K562 (cell line): ENCODE measurements at regions not wholly inside any gene's neighbourhood (a gene's known extent, or its start where the extent isn't known, plus 50 kb on each side); places are given as distances from the start of the nearest gene placed in this dataset.

ENCODE experiments used
- BRCA1 ChIP-seq, 2 experiments: fragments of 450-650 bp in 1 of 2; sonication (generic) in 1 of 2; formaldehyde crosslinking in 1 of 2; IDR thresholded peaks; 2 replicates each; pipeline versions ENCODE4 v1.5.0 to v1.6.1; 2017 to 2020; ENCODE audit warnings: mild to moderate bottlenecking in 1 of 2, missing genetic modification reagents in 1 of 2
- EZH2 ChIP-seq: IDR thresholded peaks from 2 replicates; pipeline ENCODE4 v1.6.1; 2012; ENCODE audit warnings: low read depth, mild to moderate bottlenecking, inconsistent platforms, low read length, borderline replicate concordance
- GABPA ChIP-seq: fragments of 200-800 bp; sonication (Bioruptor generic); conservative IDR thresholded peaks from 2 replicates; pipeline ENCODE4 v1.6.1; 2016; ENCODE audit warnings: low read depth, missing genetic modification characterization, missing compliant biosample characterization
- HDAC3 ChIP-seq: fragments of 450-650 bp; IDR thresholded peaks from 2 replicates; pipeline ENCODE4 v1.6.1; 2018; ENCODE audit warnings: borderline replicate concordance, mild to moderate bottlenecking, moderate library complexity; ENCODE audit not compliant: partially characterized antibody
- NEUROD1 ChIP-seq: fragments of 150-350 bp; IDR thresholded peaks from 2 replicates; pipeline ENCODE4 v1.6.1; 2014; ENCODE audit warnings: borderline replicate concordance, low read length, low read depth; ENCODE audit not compliant: partially characterized antibody
- POLR2AphosphoS5 ChIP-seq: IDR thresholded peaks from 2 replicates; pipeline ENCODE4 v1.6.1; 2011; ENCODE audit warnings: mild to moderate bottlenecking, low read depth, low read length, moderate library complexity; ENCODE audit not compliant: control insufficient read depth, insufficient read depth
- RCOR1 ChIP-seq, 2 experiments: IDR thresholded peaks; 2 replicates each; pipeline ENCODE4 v1.6.1; 2012; ENCODE audit warnings: low read depth in 2 of 2, low read length in 2 of 2, borderline replicate concordance in 1 of 2, improper control_type of control experiment in 1 of 2
- RNF2 ChIP-seq: sonication (generic); IDR thresholded peaks from 2 replicates; pipeline ENCODE4 v1.6.1; 2016
- U2AF2 ChIP-seq: fragments of 200-400 bp; formaldehyde crosslinking; optimal IDR thresholded peaks from 2 replicates; pipeline ENCODE3; 2017; ENCODE audit warnings: low read depth, mild to moderate bottlenecking, low read length
- TF ChIP-seq, protein P1 (sequence below): fragments of 250-450 bp; sonication (Bioruptor Pico); IDR thresholded peaks from 2 replicates; pipeline ENCODE4 v1.8.0; 2021; ENCODE audit warnings: moderate library complexity, mild to moderate bottlenecking, inconsistent platforms
- TF ChIP-seq, protein P2 (sequence below), 3 experiments: IDR thresholded peaks in 2 of 3; conservative IDR thresholded peaks in 1 of 3; 2 replicates each; pipeline ENCODE4 v1.5.1; 2011 to 2012; ENCODE audit warnings: low read length in 3 of 3, mild to moderate bottlenecking in 3 of 3, control low read depth in 2 of 3, improper control_type of control experiment in 1 of 3, inconsistent platforms in 1 of 3, low read depth in 1 of 3, mixed read lengths in 1 of 3, moderate library complexity in 1 of 3; ENCODE audit not compliant: insufficient read depth in 2 of 3
- TF ChIP-seq, protein P3 (sequence below), 2 experiments: fragments of 450-650 bp in 1 of 2; sonication (generic) in 1 of 2; formaldehyde crosslinking; conservative IDR thresholded peaks; 2 replicates each; pipeline versions ENCODE4 v1.4.0 to v1.8.1; 2020 to 2022; ENCODE audit warnings: mild to moderate bottlenecking in 1 of 2, missing genetic modification reagents in 1 of 2
- TF ChIP-seq, protein P4 (sequence below): sonication (generic); formaldehyde crosslinking; IDR thresholded peaks from 2 replicates; pipeline ENCODE4 v1.8.0; 2022; ENCODE audit warnings: mild to moderate bottlenecking, missing genetic modification reagents
- TF ChIP-seq, protein P5 (sequence below), 2 experiments: IDR thresholded peaks; 2 replicates each; pipeline ENCODE4 v1.6.1; 2011; ENCODE audit warnings: borderline replicate concordance in 1 of 2, control low read depth in 1 of 2, low read depth in 1 of 2, low read length in 1 of 2, mild to moderate bottlenecking in 1 of 2, mixed read lengths in 1 of 2, moderate library complexity in 1 of 2; ENCODE audit not compliant: insufficient read depth in 1 of 2, insufficient read length in 1 of 2, poor library complexity in 1 of 2, severe bottlenecking in 1 of 2; ENCODE audit errors: extremely low read depth in 1 of 2

DNA sequence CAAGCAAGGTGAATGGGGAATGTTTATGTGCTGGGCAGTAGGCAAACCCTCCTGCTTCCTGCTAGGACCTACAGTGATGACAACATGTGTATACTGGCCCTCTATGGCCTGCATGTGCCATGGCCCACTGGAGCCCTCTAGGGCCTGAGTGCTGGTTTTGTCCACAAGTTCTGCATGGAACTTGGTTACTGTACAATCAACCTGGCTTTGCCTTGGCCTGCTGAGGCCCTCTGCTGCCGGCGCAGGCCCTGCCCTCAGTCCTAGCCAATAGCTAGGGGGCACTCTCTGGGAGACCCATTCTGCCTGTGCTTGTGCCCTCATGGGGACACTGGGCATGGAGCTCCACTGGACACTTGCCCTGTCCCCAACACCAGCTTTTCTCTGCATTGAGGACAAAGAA lies 138.6 kb upstream of the NGF start:
- TF ChIP-seq, protein P1, sequence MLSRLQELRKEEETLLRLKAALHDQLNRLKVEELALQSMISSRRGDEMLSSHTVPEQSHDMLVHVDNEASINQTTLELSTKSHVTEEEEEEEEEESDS, result no peak
- TF ChIP-seq U2AF2 (no peak), EZH2 (no peak), RCOR1 (IDR thresholded peaks at IDR 0.05; ENCODE audit: borderline replicate concordance in 1 of 2, low read depth in 2 of 2, low read length in 2 of 2) (no peak), GABPA (tag) (no peak), BRCA1 (IDR thresholded peaks at IDR 0.05) (no peak), BRCA1 (CRISPR knock-in tag; IDR thresholded peaks at IDR 0.05) (no peak), POLR2AphosphoS5 (no peak), NEUROD1 (no peak), HDAC3 (no peak), RNF2 (no peak)
- TF ChIP-seq, protein P2, sequence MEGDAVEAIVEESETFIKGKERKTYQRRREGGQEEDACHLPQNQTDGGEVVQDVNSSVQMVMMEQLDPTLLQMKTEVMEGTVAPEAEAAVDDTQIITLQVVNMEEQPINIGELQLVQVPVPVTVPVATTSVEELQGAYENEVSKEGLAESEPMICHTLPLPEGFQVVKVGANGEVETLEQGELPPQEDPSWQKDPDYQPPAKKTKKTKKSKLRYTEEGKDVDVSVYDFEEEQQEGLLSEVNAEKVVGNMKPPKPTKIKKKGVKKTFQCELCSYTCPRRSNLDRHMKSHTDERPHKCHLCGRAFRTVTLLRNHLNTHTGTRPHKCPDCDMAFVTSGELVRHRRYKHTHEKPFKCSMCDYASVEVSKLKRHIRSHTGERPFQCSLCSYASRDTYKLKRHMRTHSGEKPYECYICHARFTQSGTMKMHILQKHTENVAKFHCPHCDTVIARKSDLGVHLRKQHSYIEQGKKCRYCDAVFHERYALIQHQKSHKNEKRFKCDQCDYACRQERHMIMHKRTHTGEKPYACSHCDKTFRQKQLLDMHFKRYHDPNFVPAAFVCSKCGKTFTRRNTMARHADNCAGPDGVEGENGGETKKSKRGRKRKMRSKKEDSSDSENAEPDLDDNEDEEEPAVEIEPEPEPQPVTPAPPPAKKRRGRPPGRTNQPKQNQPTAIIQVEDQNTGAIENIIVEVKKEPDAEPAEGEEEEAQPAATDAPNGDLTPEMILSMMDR (IDR thresholded peaks at IDR 0.05 in 2 of 3, conservative IDR thresholded peaks at IDR 0.05 in 1 of 3; ENCODE audit: insufficient read depth in 2 of 3, low read depth in 1 of 3, low read length in 3 of 3), result peak; percentile 29 to 58 (median 38); a peak in 4 of 6 replicates
- TF ChIP-seq, protein P3, sequence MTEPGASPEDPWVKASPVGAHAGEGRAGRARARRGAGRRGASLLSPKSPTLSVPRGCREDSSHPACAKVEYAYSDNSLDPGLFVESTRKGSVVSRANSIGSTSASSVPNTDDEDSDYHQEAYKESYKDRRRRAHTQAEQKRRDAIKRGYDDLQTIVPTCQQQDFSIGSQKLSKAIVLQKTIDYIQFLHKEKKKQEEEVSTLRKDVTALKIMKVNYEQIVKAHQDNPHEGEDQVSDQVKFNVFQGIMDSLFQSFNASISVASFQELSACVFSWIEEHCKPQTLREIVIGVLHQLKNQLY (CRISPR knock-in tag; conservative IDR thresholded peaks at IDR 0.05), result no peak
- TF ChIP-seq, protein P4, sequence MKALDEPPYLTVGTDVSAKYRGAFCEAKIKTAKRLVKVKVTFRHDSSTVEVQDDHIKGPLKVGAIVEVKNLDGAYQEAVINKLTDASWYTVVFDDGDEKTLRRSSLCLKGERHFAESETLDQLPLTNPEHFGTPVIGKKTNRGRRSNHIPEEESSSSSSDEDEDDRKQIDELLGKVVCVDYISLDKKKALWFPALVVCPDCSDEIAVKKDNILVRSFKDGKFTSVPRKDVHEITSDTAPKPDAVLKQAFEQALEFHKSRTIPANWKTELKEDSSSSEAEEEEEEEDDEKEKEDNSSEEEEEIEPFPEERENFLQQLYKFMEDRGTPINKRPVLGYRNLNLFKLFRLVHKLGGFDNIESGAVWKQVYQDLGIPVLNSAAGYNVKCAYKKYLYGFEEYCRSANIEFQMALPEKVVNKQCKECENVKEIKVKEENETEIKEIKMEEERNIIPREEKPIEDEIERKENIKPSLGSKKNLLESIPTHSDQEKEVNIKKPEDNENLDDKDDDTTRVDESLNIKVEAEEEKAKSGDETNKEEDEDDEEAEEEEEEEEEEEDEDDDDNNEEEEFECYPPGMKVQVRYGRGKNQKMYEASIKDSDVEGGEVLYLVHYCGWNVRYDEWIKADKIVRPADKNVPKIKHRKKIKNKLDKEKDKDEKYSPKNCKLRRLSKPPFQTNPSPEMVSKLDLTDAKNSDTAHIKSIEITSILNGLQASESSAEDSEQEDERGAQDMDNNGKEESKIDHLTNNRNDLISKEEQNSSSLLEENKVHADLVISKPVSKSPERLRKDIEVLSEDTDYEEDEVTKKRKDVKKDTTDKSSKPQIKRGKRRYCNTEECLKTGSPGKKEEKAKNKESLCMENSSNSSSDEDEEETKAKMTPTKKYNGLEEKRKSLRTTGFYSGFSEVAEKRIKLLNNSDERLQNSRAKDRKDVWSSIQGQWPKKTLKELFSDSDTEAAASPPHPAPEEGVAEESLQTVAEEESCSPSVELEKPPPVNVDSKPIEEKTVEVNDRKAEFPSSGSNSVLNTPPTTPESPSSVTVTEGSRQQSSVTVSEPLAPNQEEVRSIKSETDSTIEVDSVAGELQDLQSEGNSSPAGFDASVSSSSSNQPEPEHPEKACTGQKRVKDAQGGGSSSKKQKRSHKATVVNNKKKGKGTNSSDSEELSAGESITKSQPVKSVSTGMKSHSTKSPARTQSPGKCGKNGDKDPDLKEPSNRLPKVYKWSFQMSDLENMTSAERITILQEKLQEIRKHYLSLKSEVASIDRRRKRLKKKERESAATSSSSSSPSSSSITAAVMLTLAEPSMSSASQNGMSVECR (CRISPR knock-in tag), result no peak
- TF ChIP-seq, protein P5, sequence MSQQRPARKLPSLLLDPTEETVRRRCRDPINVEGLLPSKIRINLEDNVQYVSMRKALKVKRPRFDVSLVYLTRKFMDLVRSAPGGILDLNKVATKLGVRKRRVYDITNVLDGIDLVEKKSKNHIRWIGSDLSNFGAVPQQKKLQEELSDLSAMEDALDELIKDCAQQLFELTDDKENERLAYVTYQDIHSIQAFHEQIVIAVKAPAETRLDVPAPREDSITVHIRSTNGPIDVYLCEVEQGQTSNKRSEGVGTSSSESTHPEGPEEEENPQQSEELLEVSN (IDR thresholded peaks at IDR 0.05; ENCODE audit: borderline replicate concordance in 1 of 2, extremely low read depth in 1 of 2, insufficient read depth in 1 of 2, insufficient read length in 1 of 2, low read depth in 1 of 2, low read length in 1 of 2, poor library complexity in 1 of 2, severe bottlenecking in 1 of 2), result no peak
